Ovary (tissue), 3 donors: ENCODE measurements at regions not wholly inside any gene's neighbourhood (a gene's known extent, or its start where the extent isn't known, plus 50 kb on each side); places are given as distances from the start of the nearest gene placed in this dataset.

ENCODE experiments used
- CTCF ChIP-seq, 3 donors: fragments of 450-650 bp in 2 of 3; fragments of 200-600 bp in 1 of 3; IDR thresholded peaks; one replicate each; pipeline versions ENCODE4 v1.5.1 to v1.8.0; 2016 to 2022; ENCODE audit warnings: antibody characterized with exemption in 3 of 3, mild to moderate bottlenecking in 1 of 3
- POLR2A ChIP-seq: fragments of 450-650 bp; IDR thresholded peaks from one replicate; pipeline ENCODE4 v1.6.1; 2017; ENCODE audit warnings: antibody characterized with exemption, mild to moderate bottlenecking, moderate library complexity
- donor health status: DM: no; HTN: no; CAD: no.

DNA sequence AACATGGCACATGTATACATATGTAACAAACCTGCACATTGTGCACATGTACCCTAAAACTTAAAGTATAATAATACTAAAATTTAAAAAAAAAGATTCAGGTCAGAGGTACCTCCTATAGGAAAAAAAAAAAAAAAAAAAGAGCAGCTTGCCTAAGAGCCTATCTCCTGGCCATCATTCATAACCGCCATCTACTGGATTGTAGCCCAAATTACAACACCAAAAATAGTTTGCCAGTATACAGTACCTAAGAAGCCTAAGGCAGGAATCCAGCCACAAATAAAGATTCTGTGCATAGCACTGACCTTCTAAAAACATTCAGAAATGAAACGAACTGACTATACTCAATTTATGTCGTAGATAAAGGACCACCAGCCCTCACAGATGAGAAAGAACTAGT lies 438.4 kb upstream of the ADGRB3 start:
- TF ChIP-seq CTCF (IDR thresholded peaks at IDR 0.05) (no peak), POLR2A (no peak)
